ENCODE measurements at regions not wholly inside any gene's neighbourhood (a gene's known extent, or its start where the extent isn't known, plus 50 kb on each side); places are given as distances from the start of the nearest gene placed in this dataset.
A peak's percentile ranks its signal among the peaks of the same experiment; 100 is the strongest.

GRCh38 chr6:98587555-98587954 lies 246.8 kb upstream of the POU3F2 start:
- DNase-seq (ENCODE audit: low read depth, low spot score) = no peak
- H3K4me3 ChIP-seq (ENCODE audit: low read length) = no peak overlapping the region

DNA sequence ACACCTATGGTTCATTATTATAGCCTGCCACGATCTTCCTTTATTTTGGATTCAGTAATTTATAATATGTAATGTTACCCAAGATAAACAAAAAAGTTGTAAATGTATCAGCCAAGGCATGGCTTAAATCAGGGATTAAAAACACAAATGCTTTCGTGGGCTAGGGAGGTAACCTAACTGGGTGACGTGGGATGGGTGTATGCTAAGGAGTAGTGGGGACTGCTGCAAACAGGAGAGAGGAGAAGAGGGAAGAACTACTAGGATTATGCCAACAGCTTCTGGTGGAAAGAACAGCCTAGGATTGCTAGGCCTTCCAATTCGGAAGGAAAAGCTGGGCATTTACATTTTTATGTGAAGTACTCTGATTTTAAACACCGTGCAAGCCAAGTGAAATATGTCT lies 244.8 kb upstream of the POU3F2 start:
- no peak for DNase-seq (ENCODE audit: low read depth, low spot score)

DNA sequence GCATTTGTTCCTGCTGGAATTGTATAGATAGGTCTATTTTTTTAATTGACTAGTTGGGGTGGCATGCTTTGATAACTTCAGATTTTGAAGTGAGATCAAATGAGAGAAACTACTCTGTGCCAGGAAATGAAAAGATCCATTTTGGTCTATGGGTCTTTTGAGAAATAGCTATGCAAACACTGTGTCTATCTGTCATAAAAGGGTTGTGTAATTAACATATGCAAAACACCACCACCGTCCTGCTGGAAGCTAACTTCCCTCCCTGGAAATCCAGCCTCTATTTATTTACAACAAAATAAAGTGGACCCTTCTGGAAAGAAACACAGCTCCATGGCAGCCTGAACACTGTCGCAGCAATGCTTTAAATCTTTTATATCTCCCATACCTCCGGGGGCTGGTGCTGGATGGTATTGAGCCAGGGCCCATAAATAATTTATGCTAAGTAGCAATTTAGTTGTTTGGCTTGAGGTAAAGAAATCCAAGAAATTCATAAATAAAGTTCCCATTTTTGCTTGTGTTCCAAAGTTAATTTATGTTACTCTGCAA lies 244.2 kb upstream of the POU3F2 start:
- no peak overlapping the region for H3K4me3 ChIP-seq (ENCODE audit: low read length)
- DNase-seq (ENCODE audit: low read depth, low spot score) = no peak

More for the DNA sequence above, 244.8 kb upstream of the POU3F2 start:
- no peak overlapping the region for H3K4me3 ChIP-seq (ENCODE audit: low read length)

- DNase-seq (ENCODE audit: low read depth, low spot score) = no peak
- H3K4me3 ChIP-seq (ENCODE audit: low read length) = no peak overlapping the region
These were observed 243.4 kb upstream of the POU3F2 start for GRCh38 chr6:98590997-98591396.

GRCh38 chr6:98593676-98594075 lies 240.7 kb upstream of the POU3F2 start:
- no peak overlapping the region for H3K4me3 ChIP-seq (ENCODE audit: low read length)
- DNase-seq (ENCODE audit: low read depth, low spot score) = no peak

- DNase-seq (ENCODE audit: low read depth, low spot score) = no peak
- H3K4me3 ChIP-seq (ENCODE audit: low read length) = no peak overlapping the region
These were observed 232.7 kb upstream of the POU3F2 start for GRCh38 chr6:98601716-98602115.

GRCh38 chr6:98605705-98606104 lies 228.7 kb upstream of the POU3F2 start:
- DNase-seq (ENCODE audit: low read depth, low spot score) = no peak
- no peak overlapping the region for H3K4me3 ChIP-seq (ENCODE audit: low read length)

DNA sequence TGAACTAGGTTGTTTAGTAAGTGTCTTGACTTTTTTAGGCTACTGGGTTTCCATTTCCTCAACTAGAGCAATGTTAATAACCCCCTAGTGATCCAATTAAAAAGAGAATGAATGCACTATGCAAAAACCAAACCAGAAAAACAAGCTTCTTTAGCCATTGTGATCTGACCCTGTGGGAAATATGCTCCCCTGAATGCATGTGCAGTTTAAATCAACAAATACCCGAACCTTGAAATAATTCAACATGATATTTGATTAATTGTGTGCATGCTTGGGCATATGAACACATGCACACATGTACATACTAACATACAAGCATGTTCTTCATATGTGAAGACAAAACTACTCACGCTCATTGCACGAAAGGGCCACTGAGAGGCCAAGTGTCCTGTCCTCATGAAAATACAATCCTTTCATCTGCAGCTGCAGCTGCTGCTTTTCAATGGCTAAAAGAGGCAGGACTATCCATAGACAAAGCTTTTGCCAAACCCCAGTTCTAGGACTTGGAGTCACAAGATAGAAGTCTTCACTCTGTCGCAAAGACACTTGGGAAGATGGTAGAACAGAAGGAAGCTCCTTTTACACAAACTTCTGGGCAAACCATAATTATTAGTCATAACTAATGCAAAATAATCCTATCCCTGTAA lies 207.1 kb upstream of the POU3F2 start:
- H3K4me3 ChIP-seq (ENCODE audit: low read length) = no peak overlapping the region
- DNase-seq (ENCODE audit: low read depth, low spot score) = no peak

- no peak overlapping the region for H3K4me3 ChIP-seq (ENCODE audit: low read length)
- DNase-seq (ENCODE audit: low read depth, low spot score) = no peak
These were observed 200.5 kb upstream of the POU3F2 start for GRCh38 chr6:98633886-98634285.

DNA sequence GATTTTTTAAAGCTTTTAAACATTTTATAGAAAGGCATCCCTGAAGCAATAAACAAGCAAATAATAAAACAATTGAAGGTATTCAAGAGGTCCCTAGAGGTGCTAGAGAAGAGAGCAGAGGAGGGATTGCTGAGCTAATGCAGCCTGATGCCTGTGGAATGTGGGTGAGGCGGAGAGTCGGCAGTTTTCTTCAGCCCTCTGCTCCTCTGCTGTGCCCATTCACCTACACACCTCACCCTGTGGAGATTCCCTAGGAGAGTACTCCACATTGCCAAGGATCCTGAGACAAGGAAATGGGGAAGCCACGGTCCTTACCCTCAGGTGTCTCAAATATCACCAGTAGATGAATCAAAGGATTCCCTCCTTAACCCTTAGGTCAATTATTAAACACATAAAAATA lies 199.8 kb upstream of the POU3F2 start:
- no peak overlapping the region for H3K4me3 ChIP-seq (ENCODE audit: low read length)
- DNase-seq (ENCODE audit: low read depth, low spot score) = no peak

DNA sequence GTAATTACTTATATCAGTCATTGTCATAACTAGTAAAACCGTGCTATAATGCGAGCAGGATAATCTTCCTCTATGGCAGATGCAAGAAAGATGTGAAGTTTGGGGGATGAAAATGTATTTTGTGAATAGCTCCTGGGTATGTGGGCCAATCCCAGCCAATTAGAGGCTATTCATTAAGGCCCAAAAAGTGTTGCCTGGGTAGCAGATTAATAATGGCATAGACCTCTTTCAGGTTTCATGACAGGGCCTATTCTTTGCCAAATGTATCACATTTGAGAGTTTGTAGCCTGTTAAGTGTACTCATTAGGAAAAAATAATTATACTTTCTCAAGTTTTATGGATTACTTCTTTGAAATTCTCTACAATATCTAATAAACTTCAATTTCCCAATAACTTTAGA lies 199.2 kb upstream of the POU3F2 start:
- no peak for DNase-seq (ENCODE audit: low read depth, low spot score)
- no peak overlapping the region for H3K4me3 ChIP-seq (ENCODE audit: low read length)

- no peak for DNase-seq (ENCODE audit: low read depth, low spot score)
- no peak overlapping the region for H3K4me3 ChIP-seq (ENCODE audit: low read length)
These were observed 197.4 kb upstream of the POU3F2 start for GRCh38 chr6:98636941-98637340.

DNA sequence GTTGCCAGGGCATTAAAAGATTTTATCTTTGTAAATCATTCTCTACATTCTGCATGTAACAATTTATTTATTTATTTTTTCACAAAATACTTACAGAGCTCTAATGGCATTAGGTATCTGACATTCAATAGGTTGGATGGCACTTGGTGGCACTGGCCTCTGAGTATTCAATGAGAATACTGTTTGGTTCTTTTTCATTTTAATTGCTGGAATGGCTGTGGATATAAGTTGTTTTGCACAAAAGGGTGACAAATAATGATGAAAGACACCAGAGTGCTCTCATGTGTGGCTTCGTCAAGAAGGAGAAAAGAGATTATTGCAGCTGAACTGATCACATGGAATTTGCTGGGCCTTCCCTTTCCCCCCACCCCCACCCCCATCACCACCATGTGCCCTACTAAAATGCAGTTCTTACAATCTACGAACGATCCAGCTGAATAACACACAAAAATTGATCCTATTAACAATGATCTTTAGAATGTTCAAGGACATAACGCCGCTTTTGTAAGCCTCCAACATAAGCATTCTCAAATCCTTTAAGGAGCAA lies 195.2 kb upstream of the POU3F2 start:
- no peak overlapping the region for H3K4me3 ChIP-seq (ENCODE audit: low read length)
- no peak for DNase-seq (ENCODE audit: low read depth, low spot score)

DNA sequence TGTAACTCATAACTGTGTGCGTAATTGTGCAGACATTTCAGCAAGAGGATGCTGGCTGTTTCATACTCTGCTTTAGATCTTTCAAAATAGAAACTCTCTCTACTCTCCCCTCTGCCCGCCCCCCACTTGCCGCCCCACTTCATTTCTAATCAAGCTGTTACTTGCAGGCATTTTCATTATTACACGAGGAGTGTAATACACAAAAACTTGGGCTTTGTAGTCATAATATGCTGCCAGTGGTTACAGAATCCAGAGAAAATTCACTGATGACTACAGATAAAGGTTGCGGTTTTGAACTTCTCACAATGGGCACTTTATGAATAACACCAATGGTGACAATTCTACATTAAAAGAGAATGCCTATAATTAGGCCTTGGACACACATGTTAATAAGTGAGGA lies 194.0 kb upstream of the POU3F2 start:
- no peak overlapping the region for H3K4me3 ChIP-seq (ENCODE audit: low read length)
- DNase-seq (ENCODE audit: low read depth, low spot score) = no peak

- no peak for DNase-seq (ENCODE audit: low read depth, low spot score)
- H3K4me3 ChIP-seq (ENCODE audit: low read length) = no peak overlapping the region
These were observed 192.2 kb upstream of the POU3F2 start for GRCh38 chr6:98641949-98642719.

GRCh38 chr6:98644063-98644462 lies 190.3 kb upstream of the POU3F2 start:
- DNase-seq (ENCODE audit: low read depth, low spot score) = no peak
- H3K4me3 ChIP-seq (ENCODE audit: low read length) = no peak overlapping the region

DNA sequence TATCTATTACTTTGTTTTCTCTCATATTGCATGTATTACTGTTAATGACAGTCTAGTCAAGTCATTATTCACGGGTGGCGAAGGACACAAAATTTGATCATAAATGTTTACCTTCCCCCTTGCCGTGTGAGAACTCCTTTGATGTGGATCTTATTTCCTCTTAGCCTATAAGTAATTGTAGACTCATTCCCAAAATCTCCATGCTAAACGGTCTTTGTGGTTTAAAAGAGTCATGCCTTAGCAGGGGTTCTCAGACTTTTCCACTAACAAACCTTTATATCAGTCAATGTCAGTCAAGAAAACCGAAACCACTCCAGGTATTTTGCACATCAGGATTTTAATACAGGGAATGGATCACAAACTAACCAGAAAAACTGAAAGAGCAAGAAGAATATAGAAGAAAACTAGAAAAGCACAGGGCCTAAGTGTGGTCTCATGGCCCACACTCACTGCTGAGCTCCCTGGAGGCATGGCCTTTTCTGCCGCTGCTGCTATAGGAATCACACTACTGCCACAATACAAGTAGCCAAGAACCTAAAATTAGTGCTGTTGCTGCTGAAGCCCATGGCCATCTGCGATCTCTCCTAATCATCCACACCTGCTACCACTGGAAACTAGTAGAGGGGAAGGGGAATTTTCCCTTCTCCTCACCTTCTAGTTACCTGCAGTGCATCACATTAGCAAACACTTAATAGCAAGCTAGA lies 186.0 kb upstream of the POU3F2 start:
- H3K4me3 ChIP-seq (ENCODE audit: low read length) = no peak overlapping the region

GRCh38 chr6:98650941-98651340 lies 183.4 kb upstream of the POU3F2 start:
- DNase-seq (ENCODE audit: low read depth, low spot score) = no peak
- H3K4me3 ChIP-seq (ENCODE audit: low read length) = no peak overlapping the region

More for the DNA sequence above, 186.0 kb upstream of the POU3F2 start:
- DNase-seq (ENCODE audit: low read depth, low spot score) = no peak

DNA sequence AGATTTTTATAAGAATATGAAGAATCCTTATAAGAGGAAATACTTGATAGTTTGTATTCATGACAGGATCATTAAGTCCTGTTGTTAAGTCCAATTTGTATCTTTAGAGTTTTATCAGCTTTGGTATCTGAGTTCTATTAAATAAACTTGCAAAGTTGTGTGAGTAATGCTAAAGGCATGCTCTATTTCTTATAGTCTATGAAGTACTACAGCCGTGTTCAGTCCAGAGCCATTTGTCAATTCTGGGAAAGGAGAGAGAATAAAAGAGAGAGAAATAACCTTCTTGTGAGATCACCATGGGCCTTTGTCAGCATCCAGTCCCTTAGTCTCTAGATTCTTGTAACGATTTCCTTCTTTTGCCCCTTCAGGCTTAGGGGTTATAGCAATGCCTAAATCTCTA lies 181.2 kb upstream of the POU3F2 start:
- DNase-seq (ENCODE audit: low read depth, low spot score) = no peak
- no peak overlapping the region for H3K4me3 ChIP-seq (ENCODE audit: low read length)

DNA sequence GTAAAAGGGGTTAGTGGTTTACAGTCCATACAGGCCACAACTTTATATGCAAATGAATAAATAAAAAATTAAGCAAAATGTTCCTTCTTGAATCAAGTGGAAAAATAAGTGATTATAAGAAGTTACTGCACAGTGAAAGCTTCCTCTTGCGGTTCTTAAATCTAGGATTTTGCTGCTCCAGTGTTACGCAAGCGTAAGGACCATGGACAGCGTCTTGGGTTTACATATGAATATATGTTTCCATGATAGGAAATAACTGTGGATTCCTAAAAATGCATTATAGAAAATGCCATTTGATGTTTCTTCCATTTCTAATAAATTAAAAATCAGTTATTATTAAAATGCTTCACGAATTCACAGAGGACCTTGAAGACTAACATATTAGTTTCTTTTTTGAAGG lies 176.6 kb upstream of the POU3F2 start:
- no peak overlapping the region for H3K4me3 ChIP-seq (ENCODE audit: low read length)
- peak; percentile 47 for DNase-seq (ENCODE audit: low read depth, low spot score)

All from Jurkat, Clone E6-1 (cell line).